ENCODE measurements at regions not wholly inside any gene's neighbourhood (a gene's known extent, or its start where the extent isn't known, plus 50 kb on each side); places are given as distances from the start of the nearest gene placed in this dataset.

DNA sequence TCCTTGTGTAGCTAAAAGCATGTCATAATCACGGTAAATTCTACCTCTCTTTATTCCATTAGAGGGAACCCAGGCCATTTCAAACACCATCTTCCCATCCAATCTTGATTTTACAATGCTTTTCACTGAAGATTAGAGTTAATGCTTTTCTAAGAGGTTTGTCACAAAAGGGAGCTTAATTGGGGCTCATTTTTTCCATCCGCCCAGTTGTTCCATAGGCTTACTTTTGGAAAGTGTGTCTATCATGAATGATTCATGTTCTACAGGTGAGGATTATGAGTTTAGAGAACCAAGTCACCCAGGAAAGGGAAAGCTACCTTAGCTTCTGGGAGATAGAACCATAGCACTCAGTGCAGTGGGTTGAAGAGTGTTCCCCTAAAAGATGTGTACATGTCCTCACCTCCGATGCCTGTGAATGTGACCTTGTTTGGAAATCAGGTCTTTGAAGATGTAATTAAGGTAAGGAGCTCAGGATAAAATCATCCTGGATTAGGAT is 286.9 kb upstream of the RUNX1 start:
- Histone ChIP-seq H3K27me3 (ENCODE audit: low read depth) (peaks cover 61% of the 10 kb centered on the region), H3K36me3 (no peaks in the 10 kb centered on the region), H3K4me3 (no peak overlapping the region), H3K9me3 (replicated peaks) (peaks cover 6% of the 10 kb centered on the region), H3K27ac (replicated peaks) (no peak overlapping the region), H3K4me1 (no peaks in the 10 kb centered on the region)
- no peak for DNase-seq
- TF ChIP-seq, protein P1, sequence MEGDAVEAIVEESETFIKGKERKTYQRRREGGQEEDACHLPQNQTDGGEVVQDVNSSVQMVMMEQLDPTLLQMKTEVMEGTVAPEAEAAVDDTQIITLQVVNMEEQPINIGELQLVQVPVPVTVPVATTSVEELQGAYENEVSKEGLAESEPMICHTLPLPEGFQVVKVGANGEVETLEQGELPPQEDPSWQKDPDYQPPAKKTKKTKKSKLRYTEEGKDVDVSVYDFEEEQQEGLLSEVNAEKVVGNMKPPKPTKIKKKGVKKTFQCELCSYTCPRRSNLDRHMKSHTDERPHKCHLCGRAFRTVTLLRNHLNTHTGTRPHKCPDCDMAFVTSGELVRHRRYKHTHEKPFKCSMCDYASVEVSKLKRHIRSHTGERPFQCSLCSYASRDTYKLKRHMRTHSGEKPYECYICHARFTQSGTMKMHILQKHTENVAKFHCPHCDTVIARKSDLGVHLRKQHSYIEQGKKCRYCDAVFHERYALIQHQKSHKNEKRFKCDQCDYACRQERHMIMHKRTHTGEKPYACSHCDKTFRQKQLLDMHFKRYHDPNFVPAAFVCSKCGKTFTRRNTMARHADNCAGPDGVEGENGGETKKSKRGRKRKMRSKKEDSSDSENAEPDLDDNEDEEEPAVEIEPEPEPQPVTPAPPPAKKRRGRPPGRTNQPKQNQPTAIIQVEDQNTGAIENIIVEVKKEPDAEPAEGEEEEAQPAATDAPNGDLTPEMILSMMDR (IDR thresholded peaks at IDR 0.05; ENCODE audit: borderline replicate concordance): no peak
- intact Hi-C loops (cut with micrococcal nuclease): no loop called here

GRCh38 chr21:35333831-35334618 is 284.9 kb upstream of the RUNX1 start:
- no peak overlapping the region for H3K4me3 ChIP-seq
- intact Hi-C loops (cut with micrococcal nuclease): no loop called here
- DNase-seq: peak; percentile 24
- H3K27ac ChIP-seq (replicated peaks): no peak overlapping the region
- TF ChIP-seq, protein P1 (IDR thresholded peaks at IDR 0.05; ENCODE audit: borderline replicate concordance): no peak
- peaks cover 6% of the 10 kb centered on the region for H3K9me3 ChIP-seq (replicated peaks)
- no peaks in the 10 kb centered on the region for H3K36me3 ChIP-seq
- no peaks in the 10 kb centered on the region for H3K4me1 ChIP-seq
- peaks cover 59% of the 10 kb centered on the region for H3K27me3 ChIP-seq (ENCODE audit: low read depth)

DNA sequence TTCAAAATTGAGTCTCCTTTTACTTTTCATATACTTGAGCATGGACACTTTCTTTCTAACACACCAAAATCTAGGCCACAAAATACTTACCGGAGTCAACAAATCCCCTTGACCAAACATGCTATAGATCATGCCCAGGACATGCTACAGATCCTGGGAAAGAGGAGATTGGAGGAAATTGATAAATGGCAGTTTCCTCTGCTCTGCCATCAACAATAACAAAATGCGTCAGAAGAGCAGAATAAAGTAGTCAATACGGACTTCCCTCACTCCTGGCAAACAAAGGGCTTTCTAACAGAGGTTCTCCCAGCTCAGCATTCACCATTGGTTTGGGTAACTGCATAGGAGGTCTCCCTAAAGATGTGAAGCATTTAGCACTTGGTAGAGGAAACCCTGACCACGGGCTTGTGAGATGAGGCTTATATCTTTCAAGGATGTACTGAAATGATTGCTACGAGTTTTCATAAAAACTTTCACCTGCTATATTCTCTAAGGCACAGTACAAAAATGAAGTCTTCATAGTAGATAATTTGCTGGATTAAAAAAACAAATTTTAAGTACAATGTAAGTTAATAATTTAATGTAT is 283.8 kb upstream of the RUNX1 start:
- Histone ChIP-seq H3K4me1 (no peaks in the 10 kb centered on the region), H3K9me3 (replicated peaks) (no peaks in the 10 kb centered on the region), H3K36me3 (no peaks in the 10 kb centered on the region), H3K4me3 (no peak overlapping the region), H3K27me3 (ENCODE audit: low read depth) (peaks cover 60% of the 10 kb centered on the region), H3K27ac (replicated peaks) (no peak overlapping the region)
- intact Hi-C loops (cut with micrococcal nuclease): no loop called here
- no peak for DNase-seq
- TF ChIP-seq, protein P1 (IDR thresholded peaks at IDR 0.05; ENCODE audit: borderline replicate concordance): no peak

DNA sequence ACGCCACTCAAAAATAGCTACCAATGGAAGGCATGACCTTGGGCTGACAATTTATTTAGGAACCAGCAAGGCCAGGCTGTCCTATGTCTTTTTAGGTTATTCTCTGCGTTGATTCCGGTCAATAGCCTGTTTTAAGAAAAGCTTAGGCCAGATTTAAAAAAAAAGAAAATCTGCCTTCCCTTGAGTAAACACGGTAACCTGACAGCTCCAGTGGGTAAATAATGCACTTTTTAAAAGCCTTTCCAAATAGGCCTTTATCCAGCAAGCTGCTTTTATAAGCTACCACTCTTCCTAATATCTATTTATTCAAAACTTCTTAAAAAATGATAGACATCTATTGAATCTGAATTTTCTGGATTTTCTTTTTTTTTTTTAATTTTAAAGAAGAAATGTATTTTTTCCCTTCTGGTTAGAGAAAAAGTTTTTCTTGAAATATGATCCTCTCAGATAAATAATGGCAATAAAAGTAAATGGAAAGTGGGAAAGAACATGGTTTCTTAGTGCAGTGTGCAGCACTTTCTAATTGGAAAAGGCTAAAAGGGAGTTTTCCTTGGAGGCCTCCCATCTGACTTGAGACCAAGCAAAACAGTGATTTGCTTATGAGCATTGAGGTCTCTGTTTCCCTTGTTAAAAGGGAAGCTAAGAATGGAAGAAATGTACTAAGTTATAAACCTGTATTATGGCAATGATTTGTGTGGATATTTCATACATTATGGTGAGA is 281.0 kb upstream of the RUNX1 start:
- DNase-seq: no peak

GRCh38 chr21:35328856-35329455 is 279.9 kb upstream of the RUNX1 start:
- intact Hi-C loops (cut with micrococcal nuclease): no loop called here
- no peak overlapping the region for H3K4me3 ChIP-seq
- no peak overlapping the region for H3K27ac ChIP-seq (replicated peaks)
- peaks cover 5% of the 10 kb centered on the region for H3K4me1 ChIP-seq
- no peak for DNase-seq
- H3K36me3 ChIP-seq: no peaks in the 10 kb centered on the region
- H3K9me3 ChIP-seq (replicated peaks): no peaks in the 10 kb centered on the region
- TF ChIP-seq, protein P1 (IDR thresholded peaks at IDR 0.05; ENCODE audit: borderline replicate concordance): no peak
- peaks cover 55% of the 10 kb centered on the region for H3K27me3 ChIP-seq (ENCODE audit: low read depth)

More for the DNA sequence above, 281.0 kb upstream of the RUNX1 start:
- Histone ChIP-seq H3K27me3 (ENCODE audit: low read depth) (peaks cover 62% of the 10 kb centered on the region), H3K27ac (replicated peaks) (no peak overlapping the region), H3K9me3 (replicated peaks) (no peaks in the 10 kb centered on the region), H3K4me3 (no peak overlapping the region), H3K4me1 (no peaks in the 10 kb centered on the region), H3K36me3 (no peaks in the 10 kb centered on the region)
- TF ChIP-seq, protein P1 (IDR thresholded peaks at IDR 0.05; ENCODE audit: borderline replicate concordance): no peak
- intact Hi-C loops (cut with micrococcal nuclease): no loop called here

Data from left ventricle myocardium inferior (tissue), 1 donor.